MM.1S (cell line): ENCODE measurements at regions not wholly inside any gene's neighbourhood (a gene's known extent, or its start where the extent isn't known, plus 50 kb on each side); places are given as distances from the start of the nearest gene placed in this dataset.

Experiments
- DNase-seq: peaks from one replicate; pipeline ENCODE4 v3.0.0-alpha.2; 2015
- H2AFZ ChIP-seq: fragments of 300-600 bp; sonication (generic); 2 replicates; pipeline ENCODE4 v1.6.0; 2016; ENCODE audit warnings: antibody characterized with exemption, low read length
- H3F3A ChIP-seq: fragments of 300-600 bp; sonication (generic); 2 replicates; pipeline ENCODE4 v1.6.1; 2016; ENCODE audit warnings: mild to moderate bottlenecking, antibody characterized with exemption, low read length, moderate library complexity, mixed read lengths; ENCODE audit not compliant: insufficient read depth
- H3K27ac ChIP-seq: fragments of 300-600 bp; sonication (generic); 2 replicates; pipeline ENCODE4 v1.5.1; 2016; ENCODE audit warnings: mild to moderate bottlenecking, low read length
- H3K27me3 ChIP-seq: fragments of 300-600 bp; sonication (generic); replicated peaks from 2 replicates; pipeline ENCODE4 v1.6.0; 2016; ENCODE audit warnings: low read length; ENCODE audit not compliant: insufficient read depth
- H3K36me3 ChIP-seq: fragments of 300-600 bp; sonication (generic); replicated peaks from 2 replicates; pipeline ENCODE4 v1.6.1; 2016; ENCODE audit warnings: mild to moderate bottlenecking, low read length, mixed read lengths; ENCODE audit not compliant: insufficient read depth
- H3K4me1 ChIP-seq: fragments of 300-600 bp; sonication (generic); 2 replicates; pipeline ENCODE4 v1.6.1; 2016; ENCODE audit warnings: low read length, mixed read lengths
- H3K4me2 ChIP-seq: fragments of 300-600 bp; sonication (generic); 2 replicates; pipeline ENCODE4 v1.6.0; 2016; ENCODE audit warnings: low read depth, low read length
- H3K4me3 ChIP-seq: fragments of 300-600 bp; sonication (generic); 2 replicates; pipeline ENCODE4 v1.5.1; 2016; ENCODE audit warnings: low read length, mixed read lengths
- H3K79me2 ChIP-seq: fragments of 300-600 bp; sonication (generic); 2 replicates; pipeline ENCODE4 v1.6.1; 2016; ENCODE audit warnings: mixed run types, low read length, mixed read lengths
- H3K9ac ChIP-seq: fragments of 300-600 bp; sonication (generic); 2 replicates; pipeline ENCODE4 v1.6.1; 2016; ENCODE audit warnings: low read length, mixed read lengths
- H3K9me2 ChIP-seq: fragments of 300-600 bp; sonication (generic); replicated peaks from 2 replicates; pipeline ENCODE4 v1.6.1; 2016; ENCODE audit warnings: mild to moderate bottlenecking, low read length, mixed read lengths; ENCODE audit not compliant: insufficient read depth
- H3K9me3 ChIP-seq: fragments of 300-600 bp; sonication (generic); replicated peaks from 2 replicates; pipeline ENCODE4 v1.6.1; 2016; ENCODE audit warnings: mild to moderate bottlenecking, low read length, mixed read lengths; ENCODE audit not compliant: insufficient read depth
- H4K20me1 ChIP-seq: fragments of 300-600 bp; sonication (generic); 2 replicates; pipeline ENCODE4 v1.6.1; 2016; ENCODE audit warnings: mild to moderate bottlenecking, low read length, moderate library complexity, mixed read lengths; ENCODE audit not compliant: insufficient read depth
- EZH2 ChIP-seq: fragments of 300-600 bp; sonication (generic); optimal IDR thresholded peaks from 2 replicates; pipeline ENCODE3; 2017; ENCODE audit warnings: low read depth, mild to moderate bottlenecking, antibody characterized with exemption, low read length, mixed read lengths
- EZH2phosphoT487 ChIP-seq: fragments of 300-600 bp; sonication (generic); IDR thresholded peaks from 2 replicates; pipeline ENCODE4 v1.6.1; 2018; ENCODE audit warnings: antibody characterized with exemption, low read length
- TF ChIP-seq, protein P1 (sequence below): fragments of 300-600 bp; sonication (generic); IDR thresholded peaks from 2 replicates; pipeline ENCODE4 v1.5.1; 2016; ENCODE audit warnings: antibody characterized with exemption, low read length, mixed read lengths

DNA sequence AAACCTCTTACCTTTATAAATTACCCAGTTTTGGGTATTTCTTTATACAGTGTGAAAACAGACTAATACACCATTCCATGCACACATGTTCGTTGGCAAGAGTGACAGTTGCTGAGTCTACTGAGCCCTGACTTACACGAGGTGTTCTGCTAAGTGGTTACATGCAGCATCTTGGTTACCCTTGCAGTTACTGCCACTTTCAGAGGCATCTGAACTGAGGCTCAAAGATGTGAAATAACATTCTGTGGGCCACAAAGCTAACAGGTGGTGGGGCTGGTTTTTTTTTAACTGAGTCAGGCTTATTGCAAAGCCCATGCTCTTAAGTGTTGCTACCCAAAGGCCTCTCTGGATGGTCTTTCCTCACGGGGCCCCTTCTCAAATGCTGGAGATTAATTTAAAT lies 54.4 kb upstream of the GTSF1L start:
- Histone ChIP-seq H3K36me3 (no peaks in the 10 kb centered on the region), H3K4me3 (no peak overlapping the region), H3K4me2 (no peak overlapping the region), H3K4me1 (no peaks in the 10 kb centered on the region), H3F3A (no peaks in the 10 kb centered on the region), H3K27ac (no peak overlapping the region), H2AFZ (no peak overlapping the region), H3K9ac (no peak overlapping the region), H3K27me3 (no peaks in the 10 kb centered on the region), H4K20me1 (no peaks in the 10 kb centered on the region), H3K9me2 (no peaks in the 10 kb centered on the region), H3K9me3 (no peaks in the 10 kb centered on the region), H3K79me2 (no peaks in the 10 kb centered on the region)
- no peak for DNase-seq
- no peak for TF ChIP-seq EZH2
- TF ChIP-seq, protein P1, sequence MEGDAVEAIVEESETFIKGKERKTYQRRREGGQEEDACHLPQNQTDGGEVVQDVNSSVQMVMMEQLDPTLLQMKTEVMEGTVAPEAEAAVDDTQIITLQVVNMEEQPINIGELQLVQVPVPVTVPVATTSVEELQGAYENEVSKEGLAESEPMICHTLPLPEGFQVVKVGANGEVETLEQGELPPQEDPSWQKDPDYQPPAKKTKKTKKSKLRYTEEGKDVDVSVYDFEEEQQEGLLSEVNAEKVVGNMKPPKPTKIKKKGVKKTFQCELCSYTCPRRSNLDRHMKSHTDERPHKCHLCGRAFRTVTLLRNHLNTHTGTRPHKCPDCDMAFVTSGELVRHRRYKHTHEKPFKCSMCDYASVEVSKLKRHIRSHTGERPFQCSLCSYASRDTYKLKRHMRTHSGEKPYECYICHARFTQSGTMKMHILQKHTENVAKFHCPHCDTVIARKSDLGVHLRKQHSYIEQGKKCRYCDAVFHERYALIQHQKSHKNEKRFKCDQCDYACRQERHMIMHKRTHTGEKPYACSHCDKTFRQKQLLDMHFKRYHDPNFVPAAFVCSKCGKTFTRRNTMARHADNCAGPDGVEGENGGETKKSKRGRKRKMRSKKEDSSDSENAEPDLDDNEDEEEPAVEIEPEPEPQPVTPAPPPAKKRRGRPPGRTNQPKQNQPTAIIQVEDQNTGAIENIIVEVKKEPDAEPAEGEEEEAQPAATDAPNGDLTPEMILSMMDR, result no peak
- no peak for TF ChIP-seq EZH2phosphoT487

DNA sequence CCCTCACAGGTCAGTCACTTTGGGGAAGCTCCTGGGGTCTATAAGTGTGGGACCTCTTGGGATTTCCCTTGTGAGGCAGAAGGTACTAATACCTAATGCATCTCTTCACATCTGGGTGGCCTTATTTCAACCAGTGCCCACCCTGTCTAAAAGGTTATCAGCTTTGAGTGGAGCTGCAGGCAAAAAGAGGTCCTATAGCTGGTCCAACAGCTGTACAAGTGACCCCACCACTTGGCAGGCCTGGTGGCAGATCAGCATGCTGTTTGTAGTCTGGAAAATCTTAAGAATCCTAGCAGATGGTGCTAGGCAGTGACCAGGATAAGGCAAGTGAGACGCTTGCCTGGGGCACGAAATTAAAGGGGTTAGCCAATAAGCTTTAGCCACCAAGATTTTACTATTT lies 51.6 kb upstream of the GTSF1L start:
- H3K9me2 ChIP-seq, result no peaks in the 10 kb centered on the region
- no peaks in the 10 kb centered on the region for H3K79me2 ChIP-seq
- no peak for DNase-seq
- H3K9ac ChIP-seq, result no peak overlapping the region
- no peak overlapping the region for H3K27ac ChIP-seq
- no peaks in the 10 kb centered on the region for H3K27me3 ChIP-seq
- no peaks in the 10 kb centered on the region for H3K36me3 ChIP-seq
- H4K20me1 ChIP-seq, result no peaks in the 10 kb centered on the region
- no peaks in the 10 kb centered on the region for H3K4me1 ChIP-seq
- no peak overlapping the region for H2AFZ ChIP-seq
- no peaks in the 10 kb centered on the region for H3F3A ChIP-seq
- no peak overlapping the region for H3K4me2 ChIP-seq
- H3K4me3 ChIP-seq, result no peak overlapping the region
- H3K9me3 ChIP-seq, result no peaks in the 10 kb centered on the region
- TF ChIP-seq, protein P1, result no peak
- no peak for TF ChIP-seq EZH2phosphoT487
- no peak for TF ChIP-seq EZH2

DNA sequence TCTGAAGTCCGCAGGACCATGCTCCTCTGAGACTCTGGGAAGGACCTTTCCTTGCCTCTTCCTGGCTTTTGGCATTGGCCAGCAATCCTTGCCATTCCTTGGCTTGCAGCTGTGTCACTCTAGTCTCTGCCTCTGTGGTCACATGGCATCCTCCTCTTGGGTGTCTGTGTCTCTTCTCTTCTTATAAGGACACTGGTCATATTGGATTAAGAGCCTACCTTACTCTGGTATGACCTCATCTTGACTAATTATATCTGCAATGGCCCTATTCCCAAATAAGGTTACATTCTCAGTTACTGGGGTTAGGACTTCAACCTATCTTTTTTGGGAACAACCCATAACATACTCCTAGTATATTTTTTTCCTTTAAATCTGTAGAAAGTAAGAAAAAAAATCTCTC lies 49.9 kb upstream of the GTSF1L start:
- Histone ChIP-seq H3K79me2 (no peaks in the 10 kb centered on the region), H3F3A (no peaks in the 10 kb centered on the region), H4K20me1 (no peaks in the 10 kb centered on the region), H3K36me3 (no peaks in the 10 kb centered on the region), H3K27ac (no peak overlapping the region), H3K9me3 (no peaks in the 10 kb centered on the region), H3K4me3 (no peak overlapping the region), H2AFZ (no peak overlapping the region), H3K27me3 (no peaks in the 10 kb centered on the region), H3K9me2 (no peaks in the 10 kb centered on the region), H3K9ac (no peak overlapping the region), H3K4me2 (no peak overlapping the region), H3K4me1 (no peaks in the 10 kb centered on the region)
- TF ChIP-seq EZH2phosphoT487 (no peak), EZH2 (no peak)
- TF ChIP-seq, protein P1, result no peak
- no peak for DNase-seq
